ENCODE measurements at regions not wholly inside any gene's neighbourhood (a gene's known extent, or its start where the extent isn't known, plus 50 kb on each side); places are given as distances from the start of the nearest gene placed in this dataset.
"Not testable (repeated sequence)": the region's sequence is repeated elsewhere in the genome, so short reads cannot be mapped to it uniquely, and the experiment has no call there.

DNA sequence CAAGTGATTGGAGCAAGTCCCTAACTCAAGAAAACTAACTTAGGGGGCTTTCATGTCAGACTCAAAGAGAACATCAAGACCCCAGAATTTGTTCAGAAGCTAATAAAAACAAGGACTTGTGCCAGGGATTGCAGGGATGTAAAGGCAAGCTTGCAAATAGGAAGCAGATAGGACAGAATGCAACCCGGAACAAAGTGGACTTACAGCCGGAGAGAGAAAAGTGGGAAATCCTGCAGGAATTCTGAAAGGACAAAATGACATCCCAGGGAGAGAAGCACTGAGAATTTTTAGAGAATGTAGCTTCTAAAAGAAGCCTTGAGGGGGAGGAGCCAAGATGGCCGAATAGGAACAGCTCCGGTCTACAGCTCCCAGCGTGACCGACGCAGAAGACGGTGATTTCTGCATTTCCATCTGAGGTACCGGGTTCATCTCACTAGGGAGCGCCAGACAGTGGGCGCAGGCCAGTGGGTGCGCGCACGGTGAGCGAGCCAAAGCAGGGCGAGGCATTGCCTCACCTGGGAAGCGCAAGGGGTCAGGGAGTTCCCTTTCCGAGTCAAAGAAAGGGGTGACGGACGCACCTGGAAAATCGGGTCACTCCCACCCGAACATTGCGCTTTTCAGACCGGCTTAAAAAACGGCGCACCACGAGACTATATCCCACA is 195.6 kb upstream of the G2E3 start:
- not testable (repeated sequence) for DNase-seq (ENCODE audit: low read depth)

DNA sequence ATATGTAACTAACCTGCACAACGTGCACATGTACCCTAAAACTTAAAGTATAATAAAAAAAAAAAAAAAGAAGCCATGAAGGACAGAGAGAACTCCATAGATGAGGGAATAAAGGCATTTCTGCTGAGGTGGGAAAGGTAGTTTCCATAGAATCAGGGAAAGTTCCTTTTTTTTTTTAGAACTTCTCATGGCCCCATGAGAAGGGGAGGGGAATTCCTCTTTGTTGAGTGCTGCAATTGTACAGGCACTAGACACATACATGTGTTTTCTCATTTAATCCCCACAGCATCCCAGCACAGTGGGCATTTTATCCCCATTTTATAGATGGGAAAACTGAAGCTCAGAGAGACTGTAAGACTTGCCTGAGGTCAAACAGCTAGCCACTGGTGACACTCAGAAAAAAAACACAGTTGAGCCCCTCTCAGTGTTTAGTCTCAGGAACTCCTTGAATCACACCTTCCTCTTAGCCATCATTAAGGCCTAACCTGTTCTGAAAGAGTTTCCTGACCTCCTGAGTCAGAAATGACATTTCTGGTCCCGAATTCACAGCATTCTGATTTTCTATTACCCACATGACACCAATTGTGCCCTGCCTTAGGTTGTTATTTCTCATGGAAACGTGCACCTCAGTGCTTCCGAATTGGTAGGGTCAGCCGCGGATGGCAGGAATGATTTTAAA is 189.3 kb upstream of the G2E3 start:
- no peak for DNase-seq (ENCODE audit: low read depth)

DNA sequence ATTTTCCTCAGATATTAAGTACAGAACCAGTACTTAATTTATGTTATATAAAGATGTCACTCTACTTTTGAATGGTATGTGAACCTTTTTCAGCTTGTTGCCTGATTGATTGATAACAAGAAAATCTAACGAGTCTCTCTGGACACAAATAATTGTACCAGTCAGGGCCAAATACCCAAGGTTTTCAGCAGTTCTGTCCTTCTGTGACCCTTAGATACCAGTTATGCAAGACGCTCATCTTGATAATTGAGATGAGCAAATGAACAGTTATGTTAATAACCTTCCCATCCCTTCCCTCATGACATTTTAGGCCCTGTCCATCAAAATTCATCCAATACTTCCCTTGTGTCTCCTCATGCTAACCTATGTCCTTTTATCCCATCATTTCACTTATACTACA is 185.9 kb upstream of the G2E3 start:
- DNase-seq (ENCODE audit: low read depth), result no peak

DNA sequence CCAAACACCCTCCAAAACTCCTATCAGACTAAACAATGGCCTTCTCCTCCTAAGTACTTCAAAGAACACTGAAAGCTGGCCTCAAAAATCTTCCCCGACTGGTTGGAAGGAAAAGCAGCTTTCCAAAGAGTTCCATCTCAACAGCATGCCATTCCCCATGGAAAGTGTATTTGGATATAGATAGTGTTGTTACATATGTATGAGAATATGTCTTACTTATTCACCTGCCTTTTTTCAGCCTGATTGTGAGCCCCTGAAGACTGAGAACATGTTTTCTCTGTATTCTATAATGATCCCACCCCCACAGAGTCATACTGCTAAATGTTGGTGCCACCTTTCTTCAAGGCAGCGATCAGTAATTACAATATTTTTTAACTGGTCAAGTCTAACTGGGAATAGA is 185.4 kb upstream of the G2E3 start:
- DNase-seq (ENCODE audit: low read depth), result no peak

DNA sequence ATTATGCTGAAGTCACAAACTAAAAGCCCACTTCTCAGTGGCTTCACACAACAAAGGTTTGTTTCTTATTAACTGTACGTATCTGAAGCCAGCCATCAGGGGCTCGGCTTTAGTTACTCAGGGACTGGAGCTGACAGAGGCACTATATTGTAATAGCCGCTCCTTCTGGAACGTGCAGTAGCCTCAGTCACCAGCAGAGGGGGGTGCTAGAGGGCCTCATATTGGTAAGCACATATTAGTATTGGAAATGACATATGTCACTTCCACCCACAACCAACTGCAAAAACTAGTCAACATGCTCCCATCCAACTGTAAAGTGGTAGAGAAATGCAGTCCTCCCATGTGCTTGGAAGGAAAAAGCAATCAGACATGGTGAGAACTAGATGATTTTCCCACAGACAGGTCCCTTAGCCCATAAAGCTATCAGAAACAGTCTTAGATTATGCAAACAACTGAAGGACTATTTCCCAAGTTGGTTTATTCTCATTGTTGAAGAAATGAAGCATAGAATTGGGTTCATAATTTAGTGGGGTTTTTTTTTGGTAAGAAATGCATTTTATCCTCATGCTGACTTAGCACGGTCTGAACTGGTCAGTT is 183.6 kb upstream of the G2E3 start:
- DNase-seq (ENCODE audit: low read depth), result peak; percentile 26

DNA sequence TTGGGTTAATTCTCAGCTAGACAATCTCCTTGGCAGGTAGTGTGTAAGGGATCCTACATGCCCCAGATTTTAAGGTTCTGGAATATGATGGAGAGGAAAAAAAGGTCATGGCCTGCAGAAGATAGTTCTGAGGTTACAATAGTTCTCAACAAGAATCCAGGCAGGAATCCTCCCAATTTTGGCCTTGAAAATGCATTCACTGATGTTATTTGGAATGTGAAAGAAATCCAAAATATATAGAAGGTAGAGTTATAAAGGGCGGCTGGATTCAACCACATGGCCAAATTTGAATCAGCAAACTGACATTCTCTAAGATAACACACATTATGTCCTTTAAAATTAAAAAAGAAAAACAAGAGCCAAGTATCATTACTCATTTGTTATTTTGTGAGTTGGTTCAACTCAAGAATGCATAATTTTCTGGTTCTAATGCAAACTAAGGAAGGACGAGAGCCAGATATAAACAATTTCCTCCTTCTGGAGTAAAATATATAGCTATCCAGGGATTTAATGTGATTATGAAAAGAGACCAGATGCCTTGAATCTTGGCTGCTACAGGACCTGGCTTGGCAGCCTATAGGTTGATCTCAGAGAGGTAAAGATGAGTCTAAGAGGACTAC is 177.0 kb upstream of the G2E3 start:
- DNase-seq (ENCODE audit: low read depth), result no peak

DNA sequence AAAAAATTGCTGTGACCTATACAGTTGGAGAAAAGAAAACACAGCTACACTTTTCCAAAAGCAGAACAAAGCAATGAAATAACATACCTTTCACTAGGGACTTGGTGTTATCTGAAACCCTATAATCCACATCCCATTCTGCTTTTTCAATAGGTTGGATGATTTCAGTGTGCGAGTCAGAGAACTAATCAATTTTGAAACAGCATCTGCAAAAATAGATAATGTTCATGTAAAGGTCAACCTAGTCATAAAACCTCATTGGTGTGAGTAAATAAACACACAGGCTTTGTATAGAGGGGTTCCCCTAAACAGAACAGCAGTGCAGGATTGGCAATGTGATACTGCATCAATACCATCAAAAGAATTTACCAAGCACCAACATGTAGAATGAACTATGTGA is 173.0 kb upstream of the G2E3 start:
- no peak for DNase-seq (ENCODE audit: low read depth)

DNA sequence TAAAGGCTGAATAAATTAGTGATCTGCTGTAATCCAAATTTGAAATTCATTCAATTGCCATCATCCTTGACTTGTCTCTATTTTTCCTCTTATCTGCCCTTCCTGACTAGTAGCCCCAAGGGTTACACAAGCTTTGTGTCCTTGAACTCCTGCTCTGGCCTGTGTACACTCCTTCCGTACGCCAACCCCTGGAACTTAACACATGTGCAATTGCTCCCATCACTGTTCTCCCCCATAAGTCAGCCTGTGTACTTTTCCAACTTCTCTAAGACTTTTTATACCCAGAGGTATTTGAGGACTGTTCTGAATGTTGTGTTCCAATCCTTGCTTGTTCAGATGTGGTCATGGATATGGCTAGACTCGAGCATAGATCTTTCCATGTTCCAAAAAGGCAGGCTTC is 171.1 kb upstream of the G2E3 start:
- DNase-seq (ENCODE audit: low read depth), result no peak

DNA sequence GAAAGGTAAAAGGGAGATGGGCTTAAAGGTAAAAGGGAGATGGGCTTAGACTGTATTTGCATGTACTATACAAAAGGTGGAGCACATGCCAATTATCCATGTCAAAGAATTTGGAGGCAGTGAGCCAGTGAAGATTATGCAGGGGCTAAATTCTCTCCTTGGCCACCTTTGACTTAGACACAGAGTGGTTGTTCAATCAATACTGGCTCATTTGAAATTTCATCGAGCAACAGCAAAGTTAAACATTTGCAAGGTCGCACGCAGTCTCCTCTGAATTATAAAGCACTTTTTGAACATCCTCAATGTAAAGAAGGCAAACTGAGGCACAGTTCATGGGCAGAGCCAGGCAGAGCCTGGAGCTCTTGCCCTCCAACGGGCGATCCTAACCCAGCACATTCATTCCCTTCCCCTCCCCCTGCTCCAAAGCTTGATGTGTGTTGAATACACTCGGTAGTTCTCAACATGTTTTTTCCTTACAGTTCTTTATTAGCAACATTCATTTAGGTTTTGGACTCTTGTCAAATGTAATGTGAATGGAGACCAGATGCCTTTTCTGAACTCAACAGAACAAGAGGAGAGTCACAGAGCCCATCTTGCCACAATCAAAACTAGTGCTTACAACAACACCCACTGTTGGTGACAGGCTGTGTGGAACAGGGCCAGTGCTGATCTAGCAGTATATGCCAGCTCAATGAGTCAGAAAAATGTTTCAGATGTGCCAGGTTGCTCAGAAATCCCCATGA is 169.7 kb upstream of the G2E3 start:
- DNase-seq (ENCODE audit: low read depth), result peak; percentile 36

DNA sequence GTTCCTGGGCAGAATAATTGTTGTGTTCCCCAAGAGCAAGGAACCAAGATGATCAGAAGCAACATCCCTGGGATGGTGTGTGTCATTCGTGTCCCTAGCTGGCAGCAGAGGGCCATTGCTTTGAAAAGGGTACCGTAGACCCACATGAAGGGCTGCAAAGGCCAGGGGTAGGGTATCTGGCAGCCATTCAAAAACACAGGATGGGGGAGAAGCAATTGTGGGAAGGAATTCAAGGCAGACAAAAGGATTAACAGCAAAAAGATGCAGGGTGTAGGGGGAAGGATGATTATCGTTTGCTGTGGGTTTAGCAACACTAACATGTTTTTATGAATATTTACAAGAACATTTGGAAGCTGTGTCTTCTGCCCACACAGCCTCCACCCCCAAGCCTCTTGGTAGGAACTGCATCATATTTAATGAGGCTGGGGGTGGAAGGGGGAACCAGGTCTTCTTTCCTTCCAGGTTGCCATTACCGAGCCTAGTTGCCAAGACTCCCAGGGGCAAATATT is 169.0 kb upstream of the G2E3 start:
- no peak for DNase-seq (ENCODE audit: low read depth)

DNA sequence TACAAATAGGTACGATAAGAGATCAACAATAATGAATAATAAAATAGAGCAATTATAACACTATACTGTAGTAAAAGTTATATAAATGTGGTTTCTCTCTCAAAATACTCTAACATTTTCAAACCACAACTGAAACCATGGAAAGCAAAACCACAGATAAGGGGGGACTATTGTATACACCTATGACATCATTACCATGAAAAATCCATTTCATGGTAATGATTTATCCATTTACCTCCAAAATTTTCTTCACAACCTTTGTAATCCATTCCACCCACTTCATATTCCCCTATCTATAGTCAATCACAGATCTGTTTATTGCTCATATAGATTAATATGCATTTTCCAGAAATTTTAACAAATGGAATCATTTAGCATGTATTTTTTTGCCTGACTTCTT is 163.9 kb upstream of the G2E3 start:
- no peak for DNase-seq (ENCODE audit: low read depth)

DNA sequence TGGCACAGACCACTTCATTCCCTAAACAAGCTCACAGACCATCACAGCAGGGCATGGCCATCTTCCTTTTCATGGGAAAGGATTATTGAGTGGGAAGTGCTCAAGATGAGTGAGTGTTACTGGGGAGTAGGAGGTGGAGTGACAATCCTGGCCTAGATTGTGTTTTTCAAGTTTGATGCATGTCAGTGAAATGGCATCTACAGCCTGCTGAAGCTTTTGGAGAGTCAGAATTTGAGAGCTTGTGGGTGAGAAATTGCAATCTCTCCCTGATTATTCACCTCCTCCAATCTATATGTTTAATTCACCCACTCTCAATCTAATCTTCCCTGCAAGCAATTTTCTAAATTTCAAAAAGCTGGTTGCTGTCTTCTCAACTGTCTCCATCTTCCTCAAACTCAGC is 156.1 kb upstream of the G2E3 start:
- DNase-seq (ENCODE audit: low read depth), result no peak

DNA sequence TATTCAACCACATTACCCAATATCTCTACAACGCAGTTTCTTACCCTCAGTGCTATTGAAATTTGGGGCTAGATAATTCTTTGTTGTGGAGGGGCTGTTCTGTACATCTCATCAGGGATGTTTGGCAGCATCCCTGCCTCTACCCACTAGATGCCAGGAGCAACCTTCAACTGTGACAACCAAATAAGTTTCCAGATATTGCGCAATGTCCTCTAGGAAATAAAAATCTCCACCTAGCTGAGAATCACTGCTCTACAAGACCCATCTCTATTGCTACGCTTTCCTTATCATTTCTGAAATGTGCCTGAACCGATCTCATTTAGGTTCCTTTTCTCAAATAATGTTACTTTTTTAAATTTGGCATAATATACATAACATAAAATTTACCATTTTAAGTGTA is 155.2 kb upstream of the G2E3 start:
- no peak for DNase-seq (ENCODE audit: low read depth)

DNA sequence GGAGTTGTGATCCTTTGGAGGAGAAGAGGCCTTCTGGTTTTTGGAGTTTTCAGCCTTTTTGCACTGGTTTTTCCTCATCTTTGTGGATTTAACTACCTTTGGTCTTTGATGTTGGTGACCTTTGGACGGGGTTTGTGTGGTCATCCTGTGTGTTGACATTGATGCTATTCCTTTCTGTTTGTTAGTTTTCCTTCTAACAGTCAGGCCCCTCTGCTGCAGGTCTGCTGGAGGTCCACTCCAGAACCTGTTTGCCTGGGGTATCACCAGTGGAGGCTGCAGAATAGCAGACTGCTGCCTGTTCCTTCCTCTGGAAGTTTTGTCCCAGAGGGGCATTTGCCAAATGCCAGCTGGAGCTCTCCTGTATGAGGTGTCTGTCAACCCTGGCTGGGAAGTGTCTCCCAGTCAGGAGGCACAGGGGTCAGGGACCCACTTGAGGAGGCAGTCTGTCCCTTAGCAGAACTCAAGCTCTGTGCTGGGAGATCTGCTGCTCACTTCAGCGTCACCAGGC is 149.4 kb upstream of the G2E3 start:
- DNase-seq (ENCODE audit: low read depth), result not testable (repeated sequence)

DNA sequence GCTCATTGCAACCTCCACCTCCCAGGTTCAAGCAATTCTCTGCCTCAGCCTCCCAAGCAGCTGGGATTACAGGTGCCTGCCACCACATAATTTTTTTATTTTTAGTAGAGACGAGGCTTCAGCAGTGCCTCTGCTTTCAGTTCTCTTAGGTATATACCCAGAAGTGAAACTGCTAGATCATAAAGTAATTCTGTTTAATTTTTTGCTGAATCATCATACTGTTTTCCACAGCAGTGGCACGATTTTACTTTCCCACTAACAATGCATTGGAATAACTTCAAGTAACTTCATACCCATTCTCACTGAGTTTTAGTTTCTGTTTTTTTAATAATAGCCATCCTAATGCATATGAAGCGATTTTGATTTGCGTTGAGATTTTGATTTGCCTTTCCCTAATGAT is 148.0 kb upstream of the G2E3 start:
- DNase-seq (ENCODE audit: low read depth), result no peak

DNA sequence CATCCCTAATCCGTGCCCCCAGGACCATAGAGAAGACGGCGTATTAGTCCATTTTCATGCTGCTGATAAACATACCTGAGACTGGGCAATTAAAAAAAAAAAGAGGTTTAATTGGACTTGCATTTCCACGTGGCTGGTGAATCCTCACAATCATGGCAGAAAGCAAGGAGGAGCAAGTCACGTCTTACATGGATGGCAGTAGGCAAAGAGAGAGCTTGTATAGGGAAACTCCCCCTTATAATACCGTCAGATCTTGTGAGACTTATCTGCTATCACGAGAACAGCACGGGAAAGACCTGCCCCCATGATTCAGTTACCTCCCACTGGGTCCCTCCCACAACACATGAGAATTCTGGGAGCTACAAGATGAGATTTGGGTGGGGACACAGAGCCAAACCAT is 145.8 kb upstream of the G2E3 start:
- not testable (repeated sequence) for DNase-seq (ENCODE audit: low read depth)

DNA sequence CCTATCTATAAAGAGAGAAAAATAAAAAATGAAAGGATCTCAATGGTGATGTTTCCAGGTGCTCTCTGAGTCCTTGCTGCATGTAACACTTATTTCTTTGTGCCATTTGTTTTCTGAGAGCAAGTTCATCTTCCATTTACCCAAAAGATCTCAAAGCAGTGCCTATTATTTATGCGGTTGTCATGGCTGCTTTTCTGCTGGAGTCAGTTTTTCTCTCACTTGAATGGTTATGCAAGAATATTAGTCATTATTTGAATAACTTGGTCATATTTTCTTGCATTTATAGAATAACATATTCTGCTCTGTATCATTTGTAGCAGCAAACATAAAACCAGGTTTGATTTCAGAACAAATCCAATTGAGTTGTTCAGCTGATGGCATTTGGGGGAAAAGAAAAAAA is 141.8 kb upstream of the G2E3 start:
- DNase-seq (ENCODE audit: low read depth), result no peak

DNA sequence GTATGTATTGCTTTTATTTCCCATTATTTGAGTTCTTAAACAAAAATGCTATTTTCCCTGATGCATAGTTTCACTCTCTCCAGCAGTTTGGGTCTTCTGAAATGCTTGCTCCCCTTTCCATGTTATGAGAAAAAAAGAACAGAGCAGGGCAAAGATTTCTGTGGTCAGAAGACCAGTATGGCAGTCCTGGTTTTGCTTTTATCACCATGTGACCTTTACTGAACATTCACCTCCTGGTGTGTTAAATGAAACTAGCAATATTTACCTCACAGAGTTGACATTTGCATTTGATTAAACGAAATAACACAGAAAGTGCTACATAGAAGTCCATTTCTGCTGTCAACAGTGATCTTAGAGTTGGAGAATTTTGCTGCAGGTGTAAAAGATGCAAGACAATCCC is 141.0 kb upstream of the G2E3 start:
- no peak for DNase-seq (ENCODE audit: low read depth)

DNA sequence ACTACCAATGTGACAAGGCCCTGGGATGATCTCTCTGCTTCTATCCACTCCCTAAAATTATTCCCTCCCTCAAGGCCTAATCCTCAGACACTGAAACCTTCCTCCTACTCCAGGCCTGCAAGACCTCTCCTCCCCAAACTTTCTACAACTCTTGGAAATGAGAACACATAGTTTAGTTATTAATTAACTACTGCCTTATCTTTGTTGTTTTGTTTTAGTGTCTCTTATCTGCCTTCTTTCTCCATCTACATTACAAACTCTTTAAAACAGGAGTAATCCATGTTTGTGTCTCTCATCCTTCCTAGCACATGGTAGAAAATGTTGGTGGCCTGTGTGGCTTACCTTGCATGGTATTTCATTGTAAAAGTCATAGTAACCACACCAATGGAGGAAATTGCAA is 139.9 kb upstream of the G2E3 start:
- no peak for DNase-seq (ENCODE audit: low read depth)

DNA sequence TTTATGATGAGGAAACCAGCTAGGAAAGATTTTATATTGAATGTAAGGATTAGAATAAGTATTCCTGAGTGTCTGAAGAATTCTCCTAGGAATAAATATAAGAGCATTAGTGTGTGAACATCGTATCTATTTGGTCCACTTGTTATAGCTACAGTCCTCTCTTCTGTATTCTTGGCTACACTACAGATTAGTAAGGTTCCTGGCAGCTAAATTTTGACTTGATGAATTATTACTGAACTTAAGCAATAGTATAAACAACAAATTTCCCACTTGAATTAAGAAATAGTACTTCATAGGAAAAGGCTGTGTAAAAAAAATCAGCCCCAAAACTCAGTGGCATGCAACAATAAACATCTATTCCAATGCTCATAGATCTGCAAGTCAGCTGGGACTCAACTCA is 138.4 kb upstream of the G2E3 start:
- DNase-seq (ENCODE audit: low read depth), result no peak

DNA sequence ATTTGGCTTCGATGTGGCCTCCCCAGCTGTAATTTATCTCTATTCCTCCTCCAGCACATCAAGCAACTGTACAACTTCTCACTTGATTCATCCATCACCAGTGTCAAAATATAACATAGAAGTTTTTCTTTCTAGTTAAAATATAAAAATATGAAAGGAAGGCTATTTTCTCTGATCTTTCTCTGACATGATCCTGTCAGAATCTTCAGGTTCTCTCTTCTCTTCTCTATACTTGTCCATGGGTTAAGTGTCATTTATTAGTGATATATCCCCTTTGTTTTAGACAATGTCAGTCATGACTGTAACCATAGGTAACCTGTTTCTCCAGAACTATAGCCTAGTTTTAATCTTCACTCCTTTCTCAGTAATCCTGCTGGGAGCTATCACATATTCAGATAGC is 132.5 kb upstream of the G2E3 start:
- no peak for DNase-seq (ENCODE audit: low read depth)

DNA sequence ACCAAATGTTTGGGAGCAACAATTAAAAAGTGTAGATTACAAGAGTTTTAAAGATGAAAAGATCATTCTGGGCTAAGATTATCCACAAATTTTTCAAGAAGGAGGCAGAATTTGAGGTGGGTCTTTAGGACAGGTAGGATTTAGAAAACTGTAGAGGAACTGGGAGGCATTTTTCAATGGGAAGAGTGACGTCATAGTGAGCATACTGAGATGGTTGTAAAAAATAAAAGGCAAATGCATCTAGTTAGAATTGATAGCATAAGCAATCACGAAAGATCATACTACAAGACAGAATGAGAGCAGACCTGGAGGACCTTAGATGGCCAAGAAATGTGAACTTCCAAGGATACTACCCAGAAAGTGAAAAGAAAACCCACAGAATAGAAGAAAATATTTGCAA is 131.6 kb upstream of the G2E3 start:
- no peak for DNase-seq (ENCODE audit: low read depth)
